ENCODE measurements at regions not wholly inside any gene's neighbourhood (a gene's known extent, or its start where the extent isn't known, plus 50 kb on each side); places are given as distances from the start of the nearest gene placed in this dataset.

- TF ChIP-seq, protein P1, sequence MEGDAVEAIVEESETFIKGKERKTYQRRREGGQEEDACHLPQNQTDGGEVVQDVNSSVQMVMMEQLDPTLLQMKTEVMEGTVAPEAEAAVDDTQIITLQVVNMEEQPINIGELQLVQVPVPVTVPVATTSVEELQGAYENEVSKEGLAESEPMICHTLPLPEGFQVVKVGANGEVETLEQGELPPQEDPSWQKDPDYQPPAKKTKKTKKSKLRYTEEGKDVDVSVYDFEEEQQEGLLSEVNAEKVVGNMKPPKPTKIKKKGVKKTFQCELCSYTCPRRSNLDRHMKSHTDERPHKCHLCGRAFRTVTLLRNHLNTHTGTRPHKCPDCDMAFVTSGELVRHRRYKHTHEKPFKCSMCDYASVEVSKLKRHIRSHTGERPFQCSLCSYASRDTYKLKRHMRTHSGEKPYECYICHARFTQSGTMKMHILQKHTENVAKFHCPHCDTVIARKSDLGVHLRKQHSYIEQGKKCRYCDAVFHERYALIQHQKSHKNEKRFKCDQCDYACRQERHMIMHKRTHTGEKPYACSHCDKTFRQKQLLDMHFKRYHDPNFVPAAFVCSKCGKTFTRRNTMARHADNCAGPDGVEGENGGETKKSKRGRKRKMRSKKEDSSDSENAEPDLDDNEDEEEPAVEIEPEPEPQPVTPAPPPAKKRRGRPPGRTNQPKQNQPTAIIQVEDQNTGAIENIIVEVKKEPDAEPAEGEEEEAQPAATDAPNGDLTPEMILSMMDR (IDR thresholded peaks at IDR 0.05): no peak
- TF ChIP-seq POLR2AphosphoS5 (IDR thresholded peaks at IDR 0.05) (no peak), POLR2A (IDR thresholded peaks at IDR 0.05) (no peak)
Measured at GRCh38 chr7:34225193-34225592, 319.9 kb downstream of the BMPER start.

All from breast epithelium (tissue), 3 donors.